Liver (tissue), 3 donors: ENCODE measurements at regions not wholly inside any gene's neighbourhood (a gene's known extent, or its start where the extent isn't known, plus 50 kb on each side); places are given as distances from the start of the nearest gene placed in this dataset.

Source experiments
- EGR1 ChIP-seq, 2 donors: IDR thresholded peaks; 2 replicates each; pipeline ENCODE4 v1.6.1; 2016 to 2018; ENCODE audit warnings: antibody characterized with exemption in 2 of 2, low read depth in 2 of 2
- RXRA ChIP-seq, 2 donors: IDR thresholded peaks; 2 replicates each; pipeline ENCODE4 v1.6.1; 2017 to 2018; ENCODE audit warnings: antibody characterized with exemption in 2 of 2, mild to moderate bottlenecking in 1 of 2
- YY1 ChIP-seq: IDR thresholded peaks from 2 replicates; pipeline ENCODE4 v1.6.1; 2016; ENCODE audit warnings: antibody characterized with exemption, mild to moderate bottlenecking
- TF ChIP-seq, protein P1 (sequence below): fragments of 150-350 bp; IDR thresholded peaks from 2 replicates; pipeline ENCODE4 v1.5.1; 2017; ENCODE audit warnings: improper control_type of control experiment, low read depth, low read length; ENCODE audit not compliant: missing input control
- TF ChIP-seq, protein P2 (sequence below): IDR thresholded peaks from 2 replicates; pipeline ENCODE4 v1.6.1; 2016; ENCODE audit warnings: antibody characterized with exemption
- TF ChIP-seq, protein P3 (sequence below): IDR thresholded peaks from 2 replicates; pipeline ENCODE4 v1.6.1; 2016; ENCODE audit warnings: antibody characterized with exemption
- TF ChIP-seq, protein P4 (sequence below): IDR thresholded peaks from 2 replicates; pipeline ENCODE4 v1.6.1; 2016; ENCODE audit warnings: antibody characterized with exemption
- donor health status: healthy.
- donor health status: healthy.

DNA sequence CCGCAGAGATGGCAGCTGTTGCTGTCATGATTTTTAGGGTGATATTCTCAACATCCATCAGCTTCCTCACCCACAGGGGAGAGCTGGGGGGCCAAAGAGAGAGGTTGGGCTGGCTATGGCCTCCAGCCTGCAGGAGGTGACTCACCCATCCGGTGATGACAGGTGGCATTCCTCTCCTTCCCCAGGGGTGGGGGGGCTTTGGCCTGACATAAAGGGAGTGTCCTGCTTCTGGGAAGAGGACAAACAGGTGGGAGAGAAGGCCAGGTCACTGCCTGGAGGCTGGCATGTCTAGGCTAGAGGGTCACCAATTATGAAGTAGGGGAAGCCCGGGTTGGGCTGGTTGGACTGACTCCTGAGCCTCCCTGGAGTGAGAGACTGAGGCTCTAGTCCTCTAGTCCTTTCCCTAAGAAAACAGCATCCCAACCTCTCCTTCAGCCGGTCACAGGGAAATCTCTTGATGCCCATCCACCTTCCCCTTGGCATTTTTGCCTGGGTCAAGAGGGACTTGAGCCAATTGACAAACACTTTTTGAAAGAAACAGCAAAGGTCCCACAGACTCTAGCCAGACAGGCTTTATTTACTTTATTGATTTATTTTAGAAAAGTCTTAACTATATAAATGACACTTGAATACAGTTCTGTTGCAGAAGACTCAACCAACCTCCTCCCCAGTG is 79.8 kb upstream of the ZNF716 start:
- TF ChIP-seq, protein P1, sequence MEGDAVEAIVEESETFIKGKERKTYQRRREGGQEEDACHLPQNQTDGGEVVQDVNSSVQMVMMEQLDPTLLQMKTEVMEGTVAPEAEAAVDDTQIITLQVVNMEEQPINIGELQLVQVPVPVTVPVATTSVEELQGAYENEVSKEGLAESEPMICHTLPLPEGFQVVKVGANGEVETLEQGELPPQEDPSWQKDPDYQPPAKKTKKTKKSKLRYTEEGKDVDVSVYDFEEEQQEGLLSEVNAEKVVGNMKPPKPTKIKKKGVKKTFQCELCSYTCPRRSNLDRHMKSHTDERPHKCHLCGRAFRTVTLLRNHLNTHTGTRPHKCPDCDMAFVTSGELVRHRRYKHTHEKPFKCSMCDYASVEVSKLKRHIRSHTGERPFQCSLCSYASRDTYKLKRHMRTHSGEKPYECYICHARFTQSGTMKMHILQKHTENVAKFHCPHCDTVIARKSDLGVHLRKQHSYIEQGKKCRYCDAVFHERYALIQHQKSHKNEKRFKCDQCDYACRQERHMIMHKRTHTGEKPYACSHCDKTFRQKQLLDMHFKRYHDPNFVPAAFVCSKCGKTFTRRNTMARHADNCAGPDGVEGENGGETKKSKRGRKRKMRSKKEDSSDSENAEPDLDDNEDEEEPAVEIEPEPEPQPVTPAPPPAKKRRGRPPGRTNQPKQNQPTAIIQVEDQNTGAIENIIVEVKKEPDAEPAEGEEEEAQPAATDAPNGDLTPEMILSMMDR: no peak
- peak in 1 of 2 donors; percentile 47 for TF ChIP-seq RXRA (IDR thresholded peaks at IDR 0.05)
- TF ChIP-seq, protein P2, sequence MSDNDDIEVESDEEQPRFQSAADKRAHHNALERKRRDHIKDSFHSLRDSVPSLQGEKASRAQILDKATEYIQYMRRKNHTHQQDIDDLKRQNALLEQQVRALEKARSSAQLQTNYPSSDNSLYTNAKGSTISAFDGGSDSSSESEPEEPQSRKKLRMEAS: no peak
- TF ChIP-seq YY1: no peak
- TF ChIP-seq EGR1 (IDR thresholded peaks at IDR 0.05; ENCODE audit: low read depth in 2 of 2): no peak
- TF ChIP-seq, protein P3, sequence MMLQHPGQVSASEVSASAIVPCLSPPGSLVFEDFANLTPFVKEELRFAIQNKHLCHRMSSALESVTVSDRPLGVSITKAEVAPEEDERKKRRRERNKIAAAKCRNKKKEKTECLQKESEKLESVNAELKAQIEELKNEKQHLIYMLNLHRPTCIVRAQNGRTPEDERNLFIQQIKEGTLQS: no peak
- TF ChIP-seq, protein P4, sequence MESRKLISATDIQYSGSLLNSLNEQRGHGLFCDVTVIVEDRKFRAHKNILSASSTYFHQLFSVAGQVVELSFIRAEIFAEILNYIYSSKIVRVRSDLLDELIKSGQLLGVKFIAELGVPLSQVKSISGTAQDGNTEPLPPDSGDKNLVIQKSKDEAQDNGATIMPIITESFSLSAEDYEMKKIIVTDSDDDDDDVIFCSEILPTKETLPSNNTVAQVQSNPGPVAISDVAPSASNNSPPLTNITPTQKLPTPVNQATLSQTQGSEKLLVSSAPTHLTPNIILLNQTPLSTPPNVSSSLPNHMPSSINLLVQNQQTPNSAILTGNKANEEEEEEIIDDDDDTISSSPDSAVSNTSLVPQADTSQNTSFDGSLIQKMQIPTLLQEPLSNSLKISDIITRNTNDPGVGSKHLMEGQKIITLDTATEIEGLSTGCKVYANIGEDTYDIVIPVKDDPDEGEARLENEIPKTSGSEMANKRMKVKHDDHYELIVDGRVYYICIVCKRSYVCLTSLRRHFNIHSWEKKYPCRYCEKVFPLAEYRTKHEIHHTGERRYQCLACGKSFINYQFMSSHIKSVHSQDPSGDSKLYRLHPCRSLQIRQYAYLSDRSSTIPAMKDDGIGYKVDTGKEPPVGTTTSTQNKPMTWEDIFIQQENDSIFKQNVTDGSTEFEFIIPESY: no peak
